ENCODE measurements at regions not wholly inside any gene's neighbourhood (a gene's known extent, or its start where the extent isn't known, plus 50 kb on each side); places are given as distances from the start of the nearest gene placed in this dataset.

GRCh38 chr16:87231911-87232310 is 85.3 kb downstream of the C16orf95 start:
- H3K36me3 ChIP-seq (ENCODE audit: insufficient read depth, low read length), result no peaks in the 10 kb centered on the region
- no peaks in the 10 kb centered on the region for H3K27me3 ChIP-seq (ENCODE audit: insufficient read depth, low read length, poor library complexity, severe bottlenecking)
- H3K4me1 ChIP-seq (ENCODE audit: insufficient read depth, low read length), result no peaks in the 10 kb centered on the region
- H3K9me3 Mint-ChIP-seq, result no peaks in the 10 kb centered on the region
- CTCF ChIA-PET, result no interaction called here
- no peak for DNase-seq
- POLR2A ChIA-PET, result no interaction called here
- no peaks in the 10 kb centered on the region for H3K36me3 Mint-ChIP-seq
- peaks cover 5 to 20% of the 10 kb centered on the region in 2 donors for H3K27me3 Mint-ChIP-seq
- H3K27ac ChIP-seq (ENCODE audit: low read depth, low read length), result no peak overlapping the region
- H3K27ac Mint-ChIP-seq, result no peak overlapping the region
- no peak overlapping the region for H3K4me3 Mint-ChIP-seq
- no peak overlapping the region for H3K4me3 ChIP-seq (ENCODE audit: low read length)
- peaks cover 15% of the 10 kb centered on the region in 3 donors for H3K4me1 Mint-ChIP-seq
- no peaks in the 10 kb centered on the region for H3K9me3 ChIP-seq (ENCODE audit: low read length)

- no peak overlapping the region for H3K4me3 ChIP-seq (ENCODE audit: low read length)
- H3K4me1 ChIP-seq (ENCODE audit: insufficient read depth, low read length), result no peaks in the 10 kb centered on the region
- DNase-seq, result no peak
- POLR2A ChIA-PET, result no interaction called here
- Mint-ChIP-seq H3K4me1 (peaks cover 15 to 17% (median 15%) of the 10 kb centered on the region in 3 donors), H3K27ac (no peak overlapping the region), H3K9me3 (no peaks in the 10 kb centered on the region), H3K36me3 (no peaks in the 10 kb centered on the region), H3K4me3 (no peak overlapping the region), H3K27me3 (peaks cover 5 to 28% of the 10 kb centered on the region in 2 donors)
- CTCF ChIA-PET, result no interaction called here
- H3K27ac ChIP-seq (ENCODE audit: low read depth, low read length), result no peak overlapping the region
- no peaks in the 10 kb centered on the region for H3K36me3 ChIP-seq (ENCODE audit: insufficient read depth, low read length)
- H3K27me3 ChIP-seq (ENCODE audit: insufficient read depth, low read length, poor library complexity, severe bottlenecking), result no peaks in the 10 kb centered on the region
- no peaks in the 10 kb centered on the region for H3K9me3 ChIP-seq (ENCODE audit: low read length)
Measured at GRCh38 chr16:87233928-87234327, 83.3 kb downstream of the C16orf95 start.

GRCh38 chr16:87234601-87235000 is 82.6 kb downstream of the C16orf95 start:
- Mint-ChIP-seq H3K4me1 (peaks cover 15 to 17% (median 15%) of the 10 kb centered on the region in 3 donors), H3K36me3 (no peaks in the 10 kb centered on the region), H3K9me3 (no peaks in the 10 kb centered on the region), H3K4me3 (no peak overlapping the region), H3K27me3 (peaks cover 5 to 28% of the 10 kb centered on the region in 2 donors), H3K27ac (no peak overlapping the region)
- no peak for DNase-seq
- Histone ChIP-seq H3K4me1 (ENCODE audit: insufficient read depth, low read length) (no peaks in the 10 kb centered on the region), H3K9me3 (ENCODE audit: low read length) (no peaks in the 10 kb centered on the region), H3K27me3 (ENCODE audit: insufficient read depth, low read length, poor library complexity, severe bottlenecking) (no peaks in the 10 kb centered on the region), H3K27ac (ENCODE audit: low read depth, low read length) (no peak overlapping the region), H3K36me3 (ENCODE audit: insufficient read depth, low read length) (no peaks in the 10 kb centered on the region), H3K4me3 (ENCODE audit: low read length) (no peak overlapping the region)
- ChIA-PET CTCF (no interaction called here), POLR2A (no interaction called here)

GRCh38 chr16:87235810-87236515 is 81.2 kb downstream of the C16orf95 start:
- no peak for DNase-seq
- CTCF ChIA-PET, result no interaction called here
- no peaks in the 10 kb centered on the region for H3K9me3 Mint-ChIP-seq

GRCh38 chr16:87236516-87237115 is 80.6 kb downstream of the C16orf95 start:
- H3K36me3 Mint-ChIP-seq, result no peaks in the 10 kb centered on the region
- H3K9me3 Mint-ChIP-seq, result no peaks in the 10 kb centered on the region
- Histone ChIP-seq H3K4me3 (ENCODE audit: low read length) (no peak overlapping the region), H3K36me3 (ENCODE audit: insufficient read depth, low read length) (no peaks in the 10 kb centered on the region), H3K27me3 (ENCODE audit: insufficient read depth, low read length, poor library complexity, severe bottlenecking) (no peaks in the 10 kb centered on the region), H3K27ac (ENCODE audit: low read depth, low read length) (no peak overlapping the region), H3K9me3 (ENCODE audit: low read length) (no peaks in the 10 kb centered on the region), H3K4me1 (ENCODE audit: insufficient read depth, low read length) (no peaks in the 10 kb centered on the region)
- peak overlapping the region in 5 of 8 donors; percentile 11 to 66 (median 40) for H3K27ac Mint-ChIP-seq
- ChIA-PET POLR2A (no interaction called here), CTCF (no interaction called here)
- peaks cover 15 to 17% (median 15%) of the 10 kb centered on the region in 3 donors for H3K4me1 Mint-ChIP-seq
- DNase-seq, result no peak
- H3K27me3 Mint-ChIP-seq, result peaks cover 5 to 39% of the 10 kb centered on the region in 2 donors
- H3K4me3 Mint-ChIP-seq, result peak overlapping the region in 5 of 7 donors; percentile 26 to 50 (median 45)

More at GRCh38 chr16:87235810-87236515, 81.2 kb downstream of the C16orf95 start:
- peak overlapping the region in 4 of 8 donors; percentile 23 to 88 (median 41) for H3K27ac Mint-ChIP-seq
- H3K36me3 ChIP-seq (ENCODE audit: insufficient read depth, low read length), result no peaks in the 10 kb centered on the region
- peaks cover 15 to 17% (median 15%) of the 10 kb centered on the region in 3 donors for H3K4me1 Mint-ChIP-seq
- H3K27me3 Mint-ChIP-seq, result peaks cover 5 to 37% of the 10 kb centered on the region in 2 donors
- H3K27ac ChIP-seq (ENCODE audit: low read depth, low read length), result no peak overlapping the region
- no peaks in the 10 kb centered on the region for H3K9me3 ChIP-seq (ENCODE audit: low read length)
- peak overlapping the region in 4 of 7 donors; percentile 26 to 50 (median 49) for H3K4me3 Mint-ChIP-seq
- POLR2A ChIA-PET, result no interaction called here
- H3K4me3 ChIP-seq (ENCODE audit: low read length), result no peak overlapping the region
- no peaks in the 10 kb centered on the region for H3K27me3 ChIP-seq (ENCODE audit: insufficient read depth, low read length, poor library complexity, severe bottlenecking)
- no peaks in the 10 kb centered on the region for H3K36me3 Mint-ChIP-seq
- no peaks in the 10 kb centered on the region for H3K4me1 ChIP-seq (ENCODE audit: insufficient read depth, low read length)

GRCh38 chr16:87238361-87238715 is 78.9 kb downstream of the C16orf95 start:
- Mint-ChIP-seq H3K27me3 (peaks cover 5 to 39% of the 10 kb centered on the region in 2 donors), H3K27ac (no peak overlapping the region), H3K36me3 (no peaks in the 10 kb centered on the region), H3K4me3 (no peak overlapping the region), H3K4me1 (peaks cover 15 to 17% (median 15%) of the 10 kb centered on the region in 3 donors), H3K9me3 (no peaks in the 10 kb centered on the region)
- no peaks in the 10 kb centered on the region for H3K4me1 ChIP-seq (ENCODE audit: insufficient read depth, low read length)
- ChIA-PET POLR2A (no interaction called here), CTCF (no interaction called here)
- H3K4me3 ChIP-seq (ENCODE audit: low read length), result no peak overlapping the region
- no peak overlapping the region for H3K27ac ChIP-seq (ENCODE audit: low read depth, low read length)
- no peaks in the 10 kb centered on the region for H3K36me3 ChIP-seq (ENCODE audit: insufficient read depth, low read length)
- DNase-seq, result no peak
- H3K9me3 ChIP-seq (ENCODE audit: low read length), result no peaks in the 10 kb centered on the region
- no peaks in the 10 kb centered on the region for H3K27me3 ChIP-seq (ENCODE audit: insufficient read depth, low read length, poor library complexity, severe bottlenecking)

GRCh38 chr16:87239545-87239944 is 77.6 kb downstream of the C16orf95 start:
- POLR2A ChIA-PET, result no interaction called here
- peaks cover 5 to 38% of the 10 kb centered on the region in 2 donors for H3K27me3 Mint-ChIP-seq
- H3K27ac Mint-ChIP-seq, result no peak overlapping the region
- H3K36me3 ChIP-seq (ENCODE audit: insufficient read depth, low read length), result no peaks in the 10 kb centered on the region
- no peaks in the 10 kb centered on the region for H3K9me3 ChIP-seq (ENCODE audit: low read length)
- H3K9me3 Mint-ChIP-seq, result no peaks in the 10 kb centered on the region
- H3K4me1 ChIP-seq (ENCODE audit: insufficient read depth, low read length), result no peaks in the 10 kb centered on the region
- no peak for DNase-seq
- no peak overlapping the region for H3K27ac ChIP-seq (ENCODE audit: low read depth, low read length)
- no peaks in the 10 kb centered on the region for H3K36me3 Mint-ChIP-seq
- H3K4me3 ChIP-seq (ENCODE audit: low read length), result no peak overlapping the region
- CTCF ChIA-PET, result no interaction called here
- no peaks in the 10 kb centered on the region for H3K27me3 ChIP-seq (ENCODE audit: insufficient read depth, low read length, poor library complexity, severe bottlenecking)
- H3K4me3 Mint-ChIP-seq, result no peak overlapping the region
- H3K4me1 Mint-ChIP-seq, result peaks cover 15 to 17% (median 15%) of the 10 kb centered on the region in 3 donors

- no peak for DNase-seq
- H3K4me1 ChIP-seq (ENCODE audit: insufficient read depth, low read length), result no peaks in the 10 kb centered on the region
- H3K27ac Mint-ChIP-seq, result peak overlapping the region in 2 of 8 donors; percentile 20 to 72
- H3K4me1 Mint-ChIP-seq, result peaks cover 12 to 14% (median 13%) of the 10 kb centered on the region in 3 donors
- H3K27me3 Mint-ChIP-seq, result peaks cover 5 to 35% of the 10 kb centered on the region in 2 donors
- H3K27ac ChIP-seq (ENCODE audit: low read depth, low read length), result no peak overlapping the region
- no peaks in the 10 kb centered on the region for H3K9me3 ChIP-seq (ENCODE audit: low read length)
- ChIA-PET CTCF (no interaction called here), POLR2A (no interaction called here)
- H3K4me3 Mint-ChIP-seq, result no peak overlapping the region
- H3K9me3 Mint-ChIP-seq, result no peaks in the 10 kb centered on the region
- H3K27me3 ChIP-seq (ENCODE audit: insufficient read depth, low read length, poor library complexity, severe bottlenecking), result no peaks in the 10 kb centered on the region
- H3K4me3 ChIP-seq (ENCODE audit: low read length), result no peak overlapping the region
- no peaks in the 10 kb centered on the region for H3K36me3 ChIP-seq (ENCODE audit: insufficient read depth, low read length)
- H3K36me3 Mint-ChIP-seq, result no peaks in the 10 kb centered on the region
Measured at GRCh38 chr16:87240211-87241136, 76.7 kb downstream of the C16orf95 start.
